Bronchial epithelial cell (primary cell): ENCODE measurements at regions not wholly inside any gene's neighbourhood (a gene's known extent, or its start where the extent isn't known, plus 50 kb on each side); places are given as distances from the start of the nearest gene placed in this dataset.

Experiments
- DNase-seq: peaks from one replicate; pipeline ENCODE4 v3.0.0-alpha.2; 2010; ENCODE audit warnings: low read depth
- FAIRE-seq: peaks from 2 replicates; lab custom pipeline; 2011; peaks lifted over from hg19 to GRCh38; lab: Jason Lieb, UNC
- H3K27me3 ChIP-seq: 2 replicates; pipeline ENCODE4 v1.5.1; 2011; ENCODE audit warnings: low read length; ENCODE audit not compliant: control insufficient read depth, insufficient read depth
- H3K36me3 ChIP-seq: 2 replicates; pipeline ENCODE4 v1.5.1; 2011; ENCODE audit warnings: low read length; ENCODE audit not compliant: control insufficient read depth, insufficient read depth
- H3K4me3 ChIP-seq: 2 replicates; pipeline ENCODE4 v1.5.1; 2011; ENCODE audit warnings: mild to moderate bottlenecking, low read depth, low read length, control low read depth
- CTCF ChIP-seq: IDR thresholded peaks from 2 replicates; pipeline ENCODE4 v1.5.1; 2011; ENCODE audit warnings: mild to moderate bottlenecking, moderate library complexity, low read length, control low read depth, inconsistent platforms; ENCODE audit not compliant: insufficient read depth, severe bottlenecking

DNA sequence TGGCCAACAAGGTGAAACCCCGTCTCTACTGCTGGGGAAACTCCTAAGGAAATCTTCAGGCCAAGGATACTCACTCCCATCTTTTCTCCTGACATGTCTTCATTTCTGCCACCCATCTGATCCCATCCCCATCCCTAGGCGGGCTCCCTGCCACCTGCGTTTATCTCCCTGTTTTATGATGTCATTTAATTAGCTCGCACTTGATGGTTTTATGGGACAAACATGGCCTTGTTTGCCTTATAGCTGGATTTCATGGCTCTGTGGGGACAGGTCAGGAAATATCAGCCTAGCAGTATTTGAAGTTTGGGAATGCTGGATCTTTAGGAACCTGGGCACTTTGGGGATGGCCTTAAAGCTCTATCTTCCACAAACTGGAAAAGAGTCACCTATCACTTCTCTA is 88.5 kb upstream of the CISTR start:
- Histone ChIP-seq H3K4me3 (no peak overlapping the region), H3K36me3 (no peaks in the 10 kb centered on the region), H3K27me3 (peaks cover 5% of the 10 kb centered on the region)
- DNase-seq: no peak
- FAIRE-seq: no peak
- TF ChIP-seq CTCF: no peak

- DNase-seq: peak; percentile 34
- no peak for FAIRE-seq
- Histone ChIP-seq H3K27me3 (peaks cover 3% of the 10 kb centered on the region), H3K36me3 (no peaks in the 10 kb centered on the region), H3K4me3 (no peak overlapping the region)
- TF ChIP-seq CTCF: no peak
Observed at GRCh38 chr12:53842686-53843085, 90.9 kb upstream of the CISTR start.

DNA sequence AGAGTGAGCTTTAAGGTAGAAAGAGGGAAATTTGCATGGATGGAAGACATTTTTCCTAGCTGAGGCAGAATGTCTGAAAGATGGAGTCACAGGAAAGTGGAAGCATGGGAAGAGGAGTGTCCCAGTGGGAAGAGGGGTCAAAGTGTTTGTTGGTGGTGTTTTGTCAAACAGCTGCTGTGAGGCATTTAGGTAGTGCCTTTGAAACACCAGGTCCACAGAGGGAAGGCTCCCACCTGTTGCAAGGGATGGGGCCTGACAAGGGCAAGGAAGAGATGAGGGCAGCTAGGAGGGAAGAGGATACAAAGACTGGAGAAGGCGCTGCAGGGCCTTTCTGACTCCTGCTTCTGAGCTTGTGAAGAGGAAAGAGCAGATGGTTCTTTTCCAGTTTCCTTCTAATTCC is 91.8 kb upstream of the CISTR start:
- FAIRE-seq (no peak), DNase-seq (no peak)

DNA sequence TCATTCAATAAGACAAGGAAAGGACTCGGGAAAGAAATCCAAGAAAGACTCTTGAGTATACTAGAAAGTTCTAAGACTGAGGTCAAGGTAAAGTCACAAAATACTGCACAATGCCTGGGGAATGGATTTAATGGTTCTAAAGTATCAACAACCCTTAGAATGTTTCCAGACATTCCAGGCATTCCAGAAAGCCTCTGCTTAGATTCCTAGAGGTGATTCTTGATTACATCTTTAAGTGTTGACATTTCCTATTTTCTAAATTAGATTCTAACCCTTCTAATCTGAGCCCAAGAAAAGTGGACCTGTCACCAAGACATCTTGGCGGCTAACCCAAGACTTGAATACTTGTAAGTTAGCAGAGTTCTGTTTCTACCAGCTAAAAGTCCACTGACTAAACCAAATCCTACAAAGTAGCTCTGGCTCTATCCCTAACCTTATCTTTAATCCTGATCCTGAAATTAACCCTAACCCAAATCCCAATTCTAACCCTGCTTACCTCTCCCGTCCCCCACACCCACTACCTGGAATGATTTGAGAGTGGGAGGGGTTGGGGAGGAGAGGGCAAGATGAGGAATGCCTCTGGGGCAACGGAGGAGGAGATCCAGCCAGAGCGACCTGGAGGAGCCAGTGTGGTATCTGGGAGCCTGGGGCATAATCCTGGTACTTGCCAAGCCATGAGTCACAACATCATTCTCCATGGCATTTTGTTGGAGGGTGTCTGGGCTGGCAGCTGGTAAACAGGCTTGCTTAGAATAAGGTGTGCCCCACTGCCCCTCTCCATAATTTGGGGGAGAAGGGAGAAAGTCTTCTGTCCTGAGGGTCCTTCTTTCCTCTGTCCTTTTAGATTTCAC is 93.4 kb upstream of the HOXC13 start:
- no peak for TF ChIP-seq CTCF

More for the DNA sequence above, 91.8 kb upstream of the CISTR start:
- Histone ChIP-seq H3K4me3 (no peak overlapping the region), H3K36me3 (no peaks in the 10 kb centered on the region), H3K27me3 (peaks cover 3% of the 10 kb centered on the region)
- no peak for TF ChIP-seq CTCF

GRCh38 chr12:53845932-53846331 is 92.7 kb upstream of the HOXC13 start:
- Histone ChIP-seq H3K27me3 (peaks cover 2% of the 10 kb centered on the region), H3K4me3 (no peak overlapping the region), H3K36me3 (no peaks in the 10 kb centered on the region)
- no peak for FAIRE-seq
- no peak for TF ChIP-seq CTCF
- DNase-seq: no peak

More for the DNA sequence above, 93.4 kb upstream of the HOXC13 start:
- Histone ChIP-seq H3K4me3 (no peak overlapping the region), H3K36me3 (no peaks in the 10 kb centered on the region), H3K27me3 (peaks cover 2% of the 10 kb centered on the region)
- peak; percentile 32 for FAIRE-seq
- peak; percentile 88 for DNase-seq
